22Rv1 (cell line): ENCODE measurements at regions not wholly inside any gene's neighbourhood (a gene's known extent, or its start where the extent isn't known, plus 50 kb on each side); places are given as distances from the start of the nearest gene placed in this dataset.

ENCODE experiments used
- H3K27ac ChIP-seq: fragments of 450-650 bp; 2 replicates; pipeline ENCODE4 v1.5.1; 2017
- CTCF ChIP-seq: fragments of 450-650 bp; IDR thresholded peaks from 2 replicates; pipeline ENCODE4 v1.5.1; 2017; ENCODE audit warnings: mild to moderate bottlenecking
- ZFX ChIP-seq: fragments of 450-650 bp; IDR thresholded peaks from 2 replicates; pipeline ENCODE4 v1.6.1; 2017; ENCODE audit warnings: antibody characterized with exemption, borderline replicate concordance

DNA sequence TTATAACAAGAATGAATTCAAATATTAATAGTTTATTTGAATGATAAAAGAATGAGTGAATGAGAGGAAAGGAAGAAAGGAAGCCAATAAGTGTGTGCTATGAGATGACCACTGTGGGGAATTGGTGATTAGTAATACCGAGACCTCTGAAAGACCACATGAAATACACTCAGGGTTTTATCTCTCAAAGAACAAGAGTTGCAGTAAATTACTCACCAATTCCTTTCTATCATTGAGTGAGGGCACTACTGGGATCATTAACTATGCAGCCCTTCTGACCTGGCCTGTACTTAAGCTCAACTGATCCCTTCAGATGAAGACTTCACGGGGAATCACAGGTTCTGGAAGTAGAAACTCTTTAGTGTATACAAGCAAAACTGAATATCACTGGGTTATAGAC lies 1636.1 kb downstream of the SLITRK5 start:
- no peak overlapping the region for H3K27ac ChIP-seq
- TF ChIP-seq ZFX = no peak

DNA sequence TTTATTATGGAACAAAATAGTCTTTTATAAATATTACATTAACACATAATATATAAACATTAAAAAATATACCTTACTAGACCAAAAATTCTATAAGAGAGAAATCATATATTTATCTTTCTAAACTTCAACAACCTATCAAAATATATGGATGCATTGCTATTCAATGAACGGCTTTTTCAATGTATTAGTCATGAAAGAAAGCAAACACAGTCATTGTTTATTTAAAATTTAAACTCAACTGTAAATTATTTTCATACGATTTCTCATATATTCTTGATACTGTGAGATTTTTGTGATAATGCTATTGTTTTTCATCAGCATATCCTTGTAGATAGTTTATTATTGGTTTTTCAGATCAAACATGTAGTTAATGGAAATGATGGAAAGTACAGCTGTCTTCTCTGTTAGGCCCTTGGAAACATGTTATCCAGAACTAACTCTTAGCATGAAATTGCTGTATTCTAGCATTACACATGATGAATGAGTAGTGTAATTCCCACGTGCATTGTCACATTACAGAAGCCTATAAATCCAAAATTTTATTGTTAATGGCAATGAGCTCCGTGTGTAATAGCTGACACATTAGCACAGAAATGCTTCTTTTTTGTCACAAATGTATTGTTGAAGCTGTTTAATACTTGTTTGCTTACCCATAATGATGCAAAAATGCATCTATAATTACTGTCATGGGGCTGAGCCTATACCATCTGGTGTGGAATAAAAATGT lies 1639.9 kb downstream of the SLITRK5 start:
- TF ChIP-seq CTCF (no peak), ZFX (no peak)

GRCh38 chr13:89315287-89315686 lies 1644.1 kb downstream of the SLITRK5 start:
- H3K27ac ChIP-seq = no peak overlapping the region
- TF ChIP-seq ZFX (no peak), CTCF (no peak)

More for the DNA sequence above, 1639.9 kb downstream of the SLITRK5 start:
- no peak overlapping the region for H3K27ac ChIP-seq

DNA sequence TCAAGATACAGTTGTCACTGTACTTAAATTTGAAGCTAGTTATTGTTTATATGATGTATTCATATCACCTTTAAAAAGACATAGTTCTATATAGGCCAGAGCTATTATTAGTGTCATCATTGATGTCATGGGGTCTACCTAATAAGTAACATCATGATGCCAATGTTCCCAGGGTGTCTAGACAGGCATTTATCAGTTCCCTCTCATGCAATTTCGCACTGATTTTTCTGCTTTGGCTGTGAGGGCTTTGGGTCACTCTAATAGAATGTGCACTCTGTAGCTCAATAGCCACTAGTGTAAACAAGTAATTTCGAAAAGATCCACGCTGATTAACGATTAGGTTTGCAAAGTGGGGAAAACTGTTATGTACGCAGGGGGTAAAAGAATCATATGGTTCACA lies 1651.3 kb downstream of the SLITRK5 start:
- no peak overlapping the region for H3K27ac ChIP-seq
- no peak for TF ChIP-seq CTCF
- no peak for TF ChIP-seq ZFX

DNA sequence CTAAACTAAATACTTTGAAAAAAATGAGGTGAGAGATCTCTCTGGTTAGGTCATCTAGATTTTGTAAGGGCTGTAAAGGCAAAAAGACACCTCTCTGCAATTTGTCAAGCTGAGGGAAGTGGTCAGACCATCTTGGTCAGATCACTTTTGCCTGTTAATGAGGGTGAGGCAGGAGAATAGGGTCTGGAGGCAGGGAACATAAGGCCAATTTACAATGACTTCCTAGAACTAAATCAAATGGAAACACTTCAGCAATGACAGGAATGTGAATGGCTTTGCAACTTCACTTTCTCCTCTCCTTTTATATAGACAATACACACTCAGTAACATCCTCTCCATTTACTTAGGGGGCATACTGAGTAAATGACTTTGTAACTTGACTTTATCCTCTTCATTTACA lies 1653.4 kb downstream of the SLITRK5 start:
- TF ChIP-seq ZFX = no peak
- no peak for TF ChIP-seq CTCF
- no peak overlapping the region for H3K27ac ChIP-seq

DNA sequence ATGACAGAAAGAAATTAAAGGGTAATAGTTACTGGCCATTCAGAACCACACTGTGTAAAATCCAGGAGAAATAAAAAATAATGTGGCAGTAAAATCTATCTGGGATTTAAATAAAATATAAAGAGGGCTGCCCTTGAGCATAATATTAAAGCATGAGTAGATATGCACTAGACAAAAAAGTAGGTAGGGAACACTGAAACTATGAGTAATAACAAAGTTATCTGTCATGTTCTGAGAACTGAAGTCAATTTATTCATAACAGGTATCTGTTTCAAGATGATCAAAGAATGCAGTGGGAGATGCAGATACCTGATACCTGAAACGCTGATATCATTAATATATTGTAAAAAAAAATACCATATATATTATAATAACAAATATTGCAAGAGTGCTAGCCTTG lies 1672.0 kb downstream of the SLITRK5 start:
- no peak overlapping the region for H3K27ac ChIP-seq
- TF ChIP-seq CTCF (no peak), ZFX (no peak)

DNA sequence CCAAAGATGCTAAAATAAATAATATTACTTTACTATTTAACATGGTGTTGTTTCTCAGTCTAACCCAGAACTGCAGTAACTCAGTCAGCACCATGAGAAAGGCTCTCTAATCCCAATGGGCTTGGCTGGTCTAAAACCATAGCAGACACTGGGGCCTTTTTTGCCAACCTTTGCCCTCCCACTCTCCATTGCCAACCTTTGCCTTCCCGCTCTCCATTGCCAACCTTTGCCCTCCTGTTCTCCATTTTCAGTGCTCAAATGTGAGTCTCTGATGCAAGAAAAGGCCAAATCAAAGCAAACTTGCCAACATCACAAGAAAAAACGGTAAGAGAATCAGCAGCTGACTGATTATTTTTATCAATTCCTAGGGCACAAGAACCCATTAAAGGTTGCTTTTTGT lies 1681.2 kb downstream of the SLITRK5 start:
- no peak for TF ChIP-seq CTCF
- TF ChIP-seq ZFX = no peak
- H3K27ac ChIP-seq = no peak overlapping the region

GRCh38 chr13:89361909-89362308 lies 1690.7 kb downstream of the SLITRK5 start:
- no peak overlapping the region for H3K27ac ChIP-seq
- TF ChIP-seq ZFX (no peak), CTCF (no peak)
